ENCODE measurements at regions not wholly inside any gene's neighbourhood (a gene's known extent, or its start where the extent isn't known, plus 50 kb on each side); places are given as distances from the start of the nearest gene placed in this dataset.

DNA sequence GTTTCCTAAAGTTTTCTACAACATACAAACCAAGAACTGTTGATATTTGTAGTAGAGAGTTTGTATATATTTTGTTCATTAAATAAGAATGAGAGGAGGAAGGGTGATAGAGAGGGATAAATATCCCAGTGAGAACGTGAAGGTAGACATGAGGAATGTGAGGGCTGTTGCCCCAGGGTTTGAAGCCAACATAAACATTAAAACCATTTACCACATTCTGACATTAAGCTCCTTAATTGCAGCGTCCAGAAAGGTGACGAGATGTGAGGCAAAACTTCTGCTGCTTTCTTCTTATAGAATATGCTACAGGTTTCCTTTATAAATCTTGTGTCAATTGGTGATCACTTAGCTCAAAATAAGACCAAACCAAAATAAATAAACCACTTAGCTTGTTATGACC lies 267.8 kb upstream of the CNTN4 start:
- TF ChIP-seq, protein P1, sequence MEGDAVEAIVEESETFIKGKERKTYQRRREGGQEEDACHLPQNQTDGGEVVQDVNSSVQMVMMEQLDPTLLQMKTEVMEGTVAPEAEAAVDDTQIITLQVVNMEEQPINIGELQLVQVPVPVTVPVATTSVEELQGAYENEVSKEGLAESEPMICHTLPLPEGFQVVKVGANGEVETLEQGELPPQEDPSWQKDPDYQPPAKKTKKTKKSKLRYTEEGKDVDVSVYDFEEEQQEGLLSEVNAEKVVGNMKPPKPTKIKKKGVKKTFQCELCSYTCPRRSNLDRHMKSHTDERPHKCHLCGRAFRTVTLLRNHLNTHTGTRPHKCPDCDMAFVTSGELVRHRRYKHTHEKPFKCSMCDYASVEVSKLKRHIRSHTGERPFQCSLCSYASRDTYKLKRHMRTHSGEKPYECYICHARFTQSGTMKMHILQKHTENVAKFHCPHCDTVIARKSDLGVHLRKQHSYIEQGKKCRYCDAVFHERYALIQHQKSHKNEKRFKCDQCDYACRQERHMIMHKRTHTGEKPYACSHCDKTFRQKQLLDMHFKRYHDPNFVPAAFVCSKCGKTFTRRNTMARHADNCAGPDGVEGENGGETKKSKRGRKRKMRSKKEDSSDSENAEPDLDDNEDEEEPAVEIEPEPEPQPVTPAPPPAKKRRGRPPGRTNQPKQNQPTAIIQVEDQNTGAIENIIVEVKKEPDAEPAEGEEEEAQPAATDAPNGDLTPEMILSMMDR (IDR thresholded peaks at IDR 0.05 in 4 of 5, conservative IDR thresholded peaks at IDR 0.05 in 1 of 5): no peak
- TF ChIP-seq POLR2A (IDR thresholded peaks at IDR 0.05): no peak

All from gastrocnemius medialis (tissue), 4 donors.